ENCODE measurements at regions not wholly inside any gene's neighbourhood (a gene's known extent, or its start where the extent isn't known, plus 50 kb on each side); places are given as distances from the start of the nearest gene placed in this dataset.

DNA sequence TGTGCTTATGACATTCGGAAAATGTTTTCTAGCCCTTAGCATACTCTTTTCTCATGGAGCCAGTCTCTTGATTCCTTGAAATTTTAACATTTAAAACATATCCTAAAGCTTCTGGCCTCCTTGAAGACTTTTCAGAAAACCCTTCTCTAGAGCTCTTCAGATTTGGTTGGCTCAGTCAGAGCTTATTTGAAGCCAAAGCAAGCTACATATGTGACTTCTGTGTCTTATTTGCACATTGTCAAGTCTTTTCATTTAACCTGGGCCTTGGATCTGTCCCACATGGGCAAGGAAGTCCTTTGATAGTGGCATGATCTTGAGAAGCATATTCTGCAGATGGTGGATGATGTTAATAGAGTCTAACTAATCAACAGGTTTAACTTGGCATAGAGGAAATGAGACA lies 116.5 kb downstream of the LACC1 start:
- H3K9me3 Mint-ChIP-seq (ENCODE audit: low read depth): peaks cover 8% of the 10 kb centered on the region
- no peaks in the 10 kb centered on the region for H3K36me3 Mint-ChIP-seq
- no peaks in the 10 kb centered on the region for H3K4me1 Mint-ChIP-seq (ENCODE audit: low read depth)
- no peak overlapping the region for H3K27ac Mint-ChIP-seq
- H3K27me3 Mint-ChIP-seq: peaks cover 3% of the 10 kb centered on the region
- no peak overlapping the region for H3K4me3 Mint-ChIP-seq

GRCh38 chr13:44003481-44003880 lies 123.8 kb downstream of the LACC1 start:
- Mint-ChIP-seq H3K27me3 (peaks cover 3% of the 10 kb centered on the region), H3K36me3 (no peaks in the 10 kb centered on the region)

GRCh38 chr13:44004878-44005277 lies 125.2 kb downstream of the LACC1 start:
- Mint-ChIP-seq H3K9me3 (ENCODE audit: low read depth) (peaks cover 5% of the 10 kb centered on the region), H3K36me3 (no peaks in the 10 kb centered on the region), H3K27ac (no peak overlapping the region), H3K4me1 (ENCODE audit: low read depth) (no peaks in the 10 kb centered on the region), H3K27me3 (peaks cover 3% of the 10 kb centered on the region), H3K4me3 (no peak overlapping the region)

More at GRCh38 chr13:44003481-44003880, 123.8 kb downstream of the LACC1 start:
- peaks cover 5% of the 10 kb centered on the region for H3K9me3 Mint-ChIP-seq (ENCODE audit: low read depth)
- no peaks in the 10 kb centered on the region for H3K4me1 Mint-ChIP-seq (ENCODE audit: low read depth)
- no peak overlapping the region for H3K27ac Mint-ChIP-seq
- H3K4me3 Mint-ChIP-seq: no peak overlapping the region

DNA sequence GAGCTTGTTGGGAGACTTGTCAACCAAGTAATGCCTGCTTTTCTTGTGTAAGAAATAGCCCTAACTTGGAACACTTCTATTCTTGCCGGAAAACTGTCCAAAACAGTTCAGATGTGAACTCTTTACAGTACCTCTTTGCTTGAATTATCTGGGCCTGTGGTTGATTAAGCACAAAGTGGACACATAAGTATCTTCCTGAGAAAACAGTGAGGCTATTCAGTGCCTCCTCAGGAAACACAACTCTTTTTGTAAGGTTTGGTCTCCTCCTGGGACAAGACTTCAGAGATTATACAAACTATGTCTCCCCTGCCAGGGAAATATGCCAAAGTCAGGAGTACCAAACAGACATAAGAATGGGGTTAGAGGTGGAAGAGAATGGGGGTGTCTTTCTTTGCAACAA lies 127.7 kb downstream of the LACC1 start:
- Mint-ChIP-seq H3K4me1 (ENCODE audit: low read depth) (no peaks in the 10 kb centered on the region), H3K27me3 (peaks cover 2% of the 10 kb centered on the region)

GRCh38 chr13:44011036-44011435 lies 131.3 kb downstream of the LACC1 start:
- Mint-ChIP-seq H3K4me3 (no peak overlapping the region), H3K27me3 (no peaks in the 10 kb centered on the region), H3K9me3 (ENCODE audit: low read depth) (peaks cover 5% of the 10 kb centered on the region), H3K27ac (no peak overlapping the region), H3K4me1 (ENCODE audit: low read depth) (no peaks in the 10 kb centered on the region), H3K36me3 (no peaks in the 10 kb centered on the region)

More for the DNA sequence above, 127.7 kb downstream of the LACC1 start:
- Mint-ChIP-seq H3K36me3 (no peaks in the 10 kb centered on the region), H3K9me3 (ENCODE audit: low read depth) (peaks cover 5% of the 10 kb centered on the region), H3K27ac (no peak overlapping the region), H3K4me3 (no peak overlapping the region)

- Mint-ChIP-seq H3K4me3 (no peak overlapping the region), H3K4me1 (ENCODE audit: low read depth) (peaks cover 1% of the 10 kb centered on the region), H3K36me3 (no peaks in the 10 kb centered on the region), H3K27ac (no peak overlapping the region), H3K27me3 (no peaks in the 10 kb centered on the region), H3K9me3 (ENCODE audit: low read depth) (no peaks in the 10 kb centered on the region)
Measured at GRCh38 chr13:44012910-44013757, 133.4 kb downstream of the LACC1 start.

DNA sequence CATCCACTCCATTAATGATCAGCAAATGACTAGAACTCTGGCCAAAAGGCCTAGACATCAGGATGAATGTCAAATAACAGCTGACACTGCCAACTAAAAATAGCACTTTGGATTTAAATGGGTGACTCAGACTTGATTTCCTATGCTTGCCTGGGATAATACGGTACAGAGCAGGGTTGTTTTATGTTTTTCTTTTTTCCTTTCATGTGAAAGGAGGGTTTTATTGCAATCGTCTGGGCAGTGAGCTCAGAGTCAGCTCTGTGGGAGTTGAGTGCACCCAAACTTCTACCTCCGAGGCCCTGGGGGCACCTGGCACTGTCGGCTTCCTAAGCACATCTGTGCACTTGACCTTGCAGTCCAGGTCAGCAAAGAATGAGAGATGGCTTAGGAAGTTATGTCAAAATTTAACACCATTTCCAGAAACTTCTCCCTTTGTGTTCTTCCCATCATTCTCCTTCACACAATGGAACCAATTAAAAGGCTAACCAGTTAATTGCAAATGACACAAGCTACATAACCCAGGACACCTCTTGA lies 134.1 kb downstream of the LACC1 start:
- Mint-ChIP-seq H3K27ac (no peak overlapping the region), H3K4me3 (no peak overlapping the region), H3K4me1 (ENCODE audit: low read depth) (peaks cover 1% of the 10 kb centered on the region), H3K27me3 (no peaks in the 10 kb centered on the region), H3K9me3 (ENCODE audit: low read depth) (no peaks in the 10 kb centered on the region), H3K36me3 (no peaks in the 10 kb centered on the region)

- no peak overlapping the region for H3K4me3 Mint-ChIP-seq
- H3K36me3 Mint-ChIP-seq: no peaks in the 10 kb centered on the region
- no peaks in the 10 kb centered on the region for H3K9me3 Mint-ChIP-seq (ENCODE audit: low read depth)
- no peak overlapping the region for H3K27ac Mint-ChIP-seq
- H3K4me1 Mint-ChIP-seq (ENCODE audit: low read depth): peaks cover 1% of the 10 kb centered on the region
- no peaks in the 10 kb centered on the region for H3K27me3 Mint-ChIP-seq
Measured at GRCh38 chr13:44014501-44014900, 134.8 kb downstream of the LACC1 start.

DNA sequence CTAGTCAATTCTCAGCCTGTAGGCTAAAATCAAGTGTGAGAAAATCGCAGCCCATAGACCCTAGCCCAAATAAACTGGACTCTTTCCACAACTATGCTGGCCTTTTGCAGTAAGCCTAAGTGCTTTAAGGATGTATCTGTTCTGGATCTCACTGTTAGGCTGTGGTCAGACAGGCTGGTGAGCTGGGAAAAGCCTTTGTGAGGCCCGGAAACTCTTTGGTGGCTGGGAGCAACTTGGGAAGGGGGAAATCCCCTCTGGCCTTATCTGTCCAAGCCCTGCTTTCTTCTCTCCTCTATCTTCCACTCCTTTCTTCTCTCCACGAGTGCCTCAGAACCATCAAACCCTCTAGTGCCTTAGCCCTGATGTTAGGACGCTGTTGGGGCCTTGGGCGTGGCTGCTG lies 135.4 kb downstream of the LACC1 start:
- peaks cover 1% of the 10 kb centered on the region for H3K4me1 Mint-ChIP-seq (ENCODE audit: low read depth)
- no peaks in the 10 kb centered on the region for H3K27me3 Mint-ChIP-seq
- H3K9me3 Mint-ChIP-seq (ENCODE audit: low read depth): no peaks in the 10 kb centered on the region
- no peaks in the 10 kb centered on the region for H3K36me3 Mint-ChIP-seq
- no peak overlapping the region for H3K27ac Mint-ChIP-seq
- no peak overlapping the region for H3K4me3 Mint-ChIP-seq

- Mint-ChIP-seq H3K4me1 (ENCODE audit: low read depth) (peaks cover 1% of the 10 kb centered on the region), H3K9me3 (ENCODE audit: low read depth) (no peaks in the 10 kb centered on the region), H3K27me3 (no peaks in the 10 kb centered on the region), H3K4me3 (no peak overlapping the region), H3K27ac (no peak overlapping the region), H3K36me3 (no peaks in the 10 kb centered on the region)
Measured at GRCh38 chr13:44015811-44016210, 136.1 kb downstream of the LACC1 start.

- no peaks in the 10 kb centered on the region for H3K36me3 Mint-ChIP-seq
- peaks cover 1% of the 10 kb centered on the region for H3K4me1 Mint-ChIP-seq (ENCODE audit: low read depth)
- H3K27ac Mint-ChIP-seq: no peak overlapping the region
- no peak overlapping the region for H3K4me3 Mint-ChIP-seq
- no peaks in the 10 kb centered on the region for H3K27me3 Mint-ChIP-seq
- H3K9me3 Mint-ChIP-seq (ENCODE audit: low read depth): no peaks in the 10 kb centered on the region
Measured at GRCh38 chr13:44017756-44018309, 138.1 kb downstream of the LACC1 start.

GRCh38 chr13:44019651-44020050 lies 139.9 kb downstream of the LACC1 start:
- Mint-ChIP-seq H3K4me1 (ENCODE audit: low read depth) (peaks cover 1% of the 10 kb centered on the region), H3K27ac (no peak overlapping the region), H3K27me3 (no peaks in the 10 kb centered on the region), H3K4me3 (no peak overlapping the region), H3K9me3 (ENCODE audit: low read depth) (no peaks in the 10 kb centered on the region), H3K36me3 (no peaks in the 10 kb centered on the region)

DNA sequence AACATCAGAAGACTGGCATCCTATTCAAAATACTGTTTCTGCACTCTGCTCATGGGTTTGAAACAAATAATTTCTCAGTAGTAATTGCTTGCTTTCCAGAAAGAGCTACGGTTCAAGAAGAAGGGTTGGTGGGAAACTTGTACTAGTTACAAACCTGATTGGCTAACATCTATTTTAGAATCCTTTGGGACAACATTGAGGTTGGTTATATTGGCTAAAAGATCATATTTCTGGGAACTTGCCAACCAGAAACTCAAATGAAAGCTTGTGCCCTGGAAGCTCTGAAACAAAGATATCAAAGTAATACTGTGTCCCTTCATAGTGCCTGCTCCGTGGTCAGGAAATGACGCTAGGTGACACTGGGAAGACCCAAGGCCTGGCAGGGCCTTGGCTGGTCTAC lies 141.7 kb downstream of the LACC1 start:
- Mint-ChIP-seq H3K27ac (no peak overlapping the region), H3K36me3 (no peaks in the 10 kb centered on the region), H3K4me1 (ENCODE audit: low read depth) (peaks cover 1% of the 10 kb centered on the region), H3K9me3 (ENCODE audit: low read depth) (no peaks in the 10 kb centered on the region), H3K27me3 (no peaks in the 10 kb centered on the region), H3K4me3 (no peak overlapping the region)

- Mint-ChIP-seq H3K27me3 (no peaks in the 10 kb centered on the region), H3K4me1 (ENCODE audit: low read depth) (peaks cover 1% of the 10 kb centered on the region), H3K9me3 (ENCODE audit: low read depth) (no peaks in the 10 kb centered on the region), H3K27ac (no peak overlapping the region), H3K36me3 (no peaks in the 10 kb centered on the region), H3K4me3 (no peak overlapping the region)
Measured at GRCh38 chr13:44022196-44022595, 142.5 kb downstream of the LACC1 start.

DNA sequence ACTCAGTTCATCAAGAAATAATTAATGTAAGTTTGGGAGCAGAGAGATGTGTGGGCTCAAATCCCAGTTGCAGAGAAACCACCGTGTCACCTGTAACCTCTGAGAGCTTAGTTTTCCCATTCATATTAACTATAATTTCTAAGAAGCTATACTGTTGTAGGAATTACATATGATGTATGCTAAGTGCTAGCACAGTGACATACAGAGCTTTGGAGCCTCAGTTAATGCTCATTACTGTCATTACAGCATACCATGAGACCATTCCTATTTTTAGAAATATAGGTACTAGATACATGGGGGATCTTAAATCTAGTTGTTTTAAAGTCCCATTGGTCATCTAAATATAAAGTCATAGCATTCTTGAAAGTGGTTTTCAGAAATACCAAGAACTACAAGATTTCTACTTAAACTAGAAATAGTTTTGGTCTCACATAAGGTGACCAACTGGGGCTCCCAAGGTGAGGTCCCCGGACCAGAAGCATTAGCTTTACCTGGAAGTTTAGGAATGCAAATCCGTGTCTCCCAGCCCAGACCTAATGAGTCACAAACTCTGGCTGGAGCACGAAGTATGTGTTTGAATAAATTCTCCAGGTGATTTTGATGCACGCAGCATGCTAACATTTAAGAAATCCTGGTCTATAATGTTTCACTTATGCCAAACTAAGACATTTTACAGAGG lies 144.6 kb downstream of the LACC1 start:
- H3K4me3 Mint-ChIP-seq: no peak overlapping the region
- no peaks in the 10 kb centered on the region for H3K4me1 Mint-ChIP-seq (ENCODE audit: low read depth)
- no peaks in the 10 kb centered on the region for H3K9me3 Mint-ChIP-seq (ENCODE audit: low read depth)
- H3K27ac Mint-ChIP-seq: no peak overlapping the region
- no peaks in the 10 kb centered on the region for H3K36me3 Mint-ChIP-seq
- no peaks in the 10 kb centered on the region for H3K27me3 Mint-ChIP-seq

Measured in activated naive CD8-positive, alpha-beta T cell (primary cell).